ENCODE measurements at regions not wholly inside any gene's neighbourhood (a gene's known extent, or its start where the extent isn't known, plus 50 kb on each side); places are given as distances from the start of the nearest gene placed in this dataset.

- no peaks in the 10 kb centered on the region for H3K27me3 ChIP-seq (replicated peaks; ENCODE audit: insufficient read depth, low read length)
Observed at GRCh38 chr7:115230882-115231571, 309.1 kb downstream of the MDFIC start.

GRCh38 chr7:115229401-115230105 lies 307.7 kb downstream of the MDFIC start:
- H3K4me1 ChIP-seq (ENCODE audit: low read length), result peaks cover 10% of the 10 kb centered on the region
- H3K27me3 ChIP-seq (replicated peaks; ENCODE audit: insufficient read depth, low read length), result no peaks in the 10 kb centered on the region
- no peak overlapping the region for H2AFZ ChIP-seq (ENCODE audit: low read length)
- peak overlapping the region; percentile 5; the same call in 1 of the 2 replicates for H3K4me2 ChIP-seq (ENCODE audit: low read depth, low read length)
- peak; percentile 79 for DNase-seq
- no peak overlapping the region for H3K4me3 ChIP-seq (ENCODE audit: low read length)
- H3K9me3 ChIP-seq (replicated peaks; ENCODE audit: insufficient read depth, low read length), result no peaks in the 10 kb centered on the region
- no peaks in the 10 kb centered on the region for H3K79me2 ChIP-seq (ENCODE audit: low read length)
- H3K36me3 ChIP-seq (replicated peaks; ENCODE audit: insufficient read depth, low read length), result no peaks in the 10 kb centered on the region
- no peaks in the 10 kb centered on the region for H3F3A ChIP-seq (ENCODE audit: insufficient read depth, low read length)
- TF ChIP-seq EZH2phosphoT487 (IDR thresholded peaks at IDR 0.05; ENCODE audit: low read length) (no peak), CTCF (IDR thresholded peaks at IDR 0.05; ENCODE audit: low read length) (no peak), EZH2 (optimal IDR thresholded peaks at IDR 0.05; ENCODE audit: low read depth, low read length) (no peak)
- no peaks in the 10 kb centered on the region for H4K20me1 ChIP-seq (ENCODE audit: insufficient read depth, low read length)
- H3K9me2 ChIP-seq (replicated peaks; ENCODE audit: insufficient read depth, low read length), result no peaks in the 10 kb centered on the region
- no peak overlapping the region for H3K27ac ChIP-seq (ENCODE audit: low read length)
- no peak overlapping the region for H3K9ac ChIP-seq (ENCODE audit: low read length)

More at GRCh38 chr7:115230882-115231571, 309.1 kb downstream of the MDFIC start:
- Histone ChIP-seq H3F3A (ENCODE audit: insufficient read depth, low read length) (no peaks in the 10 kb centered on the region), H3K79me2 (ENCODE audit: low read length) (no peaks in the 10 kb centered on the region), H3K4me3 (ENCODE audit: low read length) (no peak overlapping the region), H4K20me1 (ENCODE audit: insufficient read depth, low read length) (no peaks in the 10 kb centered on the region), H3K36me3 (replicated peaks; ENCODE audit: insufficient read depth, low read length) (no peaks in the 10 kb centered on the region), H3K27ac (ENCODE audit: low read length) (no peak overlapping the region), H3K9me2 (replicated peaks; ENCODE audit: insufficient read depth, low read length) (no peaks in the 10 kb centered on the region), H3K4me1 (ENCODE audit: low read length) (peaks cover 10% of the 10 kb centered on the region), H3K9me3 (replicated peaks; ENCODE audit: insufficient read depth, low read length) (no peaks in the 10 kb centered on the region), H3K9ac (ENCODE audit: low read length) (no peak overlapping the region), H2AFZ (ENCODE audit: low read length) (no peak overlapping the region), H3K4me2 (ENCODE audit: low read depth, low read length) (no peak overlapping the region)
- TF ChIP-seq EZH2phosphoT487 (IDR thresholded peaks at IDR 0.05; ENCODE audit: low read length) (no peak), EZH2 (optimal IDR thresholded peaks at IDR 0.05; ENCODE audit: low read depth, low read length) (no peak), CTCF (IDR thresholded peaks at IDR 0.05; ENCODE audit: low read length) (no peak)
- DNase-seq, result no peak

GRCh38 chr7:115227473-115228235 lies 305.8 kb downstream of the MDFIC start:
- H2AFZ ChIP-seq (ENCODE audit: low read length), result no peak overlapping the region
- no peak for TF ChIP-seq CTCF (IDR thresholded peaks at IDR 0.05; ENCODE audit: low read length)
- no peak for TF ChIP-seq EZH2 (optimal IDR thresholded peaks at IDR 0.05; ENCODE audit: low read depth, low read length)
- TF ChIP-seq EZH2phosphoT487 (IDR thresholded peaks at IDR 0.05; ENCODE audit: low read length), result no peak
- H3K4me2 ChIP-seq (ENCODE audit: low read depth, low read length), result no peak overlapping the region
- no peaks in the 10 kb centered on the region for H3K79me2 ChIP-seq (ENCODE audit: low read length)
- no peak overlapping the region for H3K9ac ChIP-seq (ENCODE audit: low read length)
- H3K27ac ChIP-seq (ENCODE audit: low read length), result no peak overlapping the region
- H3F3A ChIP-seq (ENCODE audit: insufficient read depth, low read length), result no peaks in the 10 kb centered on the region
- H4K20me1 ChIP-seq (ENCODE audit: insufficient read depth, low read length), result no peaks in the 10 kb centered on the region
- no peaks in the 10 kb centered on the region for H3K27me3 ChIP-seq (replicated peaks; ENCODE audit: insufficient read depth, low read length)
- H3K9me2 ChIP-seq (replicated peaks; ENCODE audit: insufficient read depth, low read length), result no peaks in the 10 kb centered on the region
- H3K4me3 ChIP-seq (ENCODE audit: low read length), result no peak overlapping the region
- H3K9me3 ChIP-seq (replicated peaks; ENCODE audit: insufficient read depth, low read length), result no peaks in the 10 kb centered on the region
- peaks cover 10% of the 10 kb centered on the region for H3K4me1 ChIP-seq (ENCODE audit: low read length)
- H3K36me3 ChIP-seq (replicated peaks; ENCODE audit: insufficient read depth, low read length), result no peaks in the 10 kb centered on the region
- no peak for DNase-seq
